ENCODE measurements at regions not wholly inside any gene's neighbourhood (a gene's known extent, or its start where the extent isn't known, plus 50 kb on each side); places are given as distances from the start of the nearest gene placed in this dataset.

- TF ChIP-seq CTCF (IDR thresholded peaks at IDR 0.05; ENCODE audit: insufficient read depth, missing control alignments) = no peak
- FAIRE-seq (no peak), DNase-seq (ENCODE audit: insufficient read length, low spot score) (no peak)
Measured at GRCh38 chr6:3560211-3560610, 103.4 kb upstream of the SLC22A23 start.

- no peak for FAIRE-seq
- no peak for DNase-seq (ENCODE audit: insufficient read length, low spot score)
- no peak for TF ChIP-seq CTCF (IDR thresholded peaks at IDR 0.05; ENCODE audit: insufficient read depth, missing control alignments)
Measured at GRCh38 chr6:3559561-3559960, 102.7 kb upstream of the SLC22A23 start.

- FAIRE-seq (no peak), DNase-seq (ENCODE audit: insufficient read length, low spot score) (no peak)
- no peak for TF ChIP-seq CTCF (IDR thresholded peaks at IDR 0.05; ENCODE audit: insufficient read depth, missing control alignments)
Measured at GRCh38 chr6:3557336-3557735, 100.5 kb upstream of the SLC22A23 start.

- FAIRE-seq (no peak), DNase-seq (ENCODE audit: insufficient read length, low spot score) (no peak)
- TF ChIP-seq CTCF (IDR thresholded peaks at IDR 0.05; ENCODE audit: insufficient read depth, missing control alignments) = no peak
Measured at GRCh38 chr6:3553254-3553653, 96.4 kb upstream of the SLC22A23 start.

- no peak for DNase-seq (ENCODE audit: insufficient read length, low spot score)
- no peak for TF ChIP-seq CTCF (IDR thresholded peaks at IDR 0.05; ENCODE audit: insufficient read depth, missing control alignments)
- FAIRE-seq = no peak
Measured at GRCh38 chr6:3551716-3552511, 95.1 kb upstream of the SLC22A23 start.

- TF ChIP-seq CTCF (IDR thresholded peaks at IDR 0.05; ENCODE audit: insufficient read depth, missing control alignments) = no peak
- FAIRE-seq = no peak
- no peak for DNase-seq (ENCODE audit: insufficient read length, low spot score)
Measured at GRCh38 chr6:3549314-3549940, 92.6 kb upstream of the SLC22A23 start.

- no peak for DNase-seq (ENCODE audit: insufficient read length, low spot score)
- no peak for TF ChIP-seq CTCF (IDR thresholded peaks at IDR 0.05; ENCODE audit: insufficient read depth, missing control alignments)
- FAIRE-seq = no peak
Measured at GRCh38 chr6:3546121-3546520, 89.3 kb upstream of the SLC22A23 start.
